C4-2B (cell line): ENCODE measurements at regions not wholly inside any gene's neighbourhood (a gene's known extent, or its start where the extent isn't known, plus 50 kb on each side); places are given as distances from the start of the nearest gene placed in this dataset.

ENCODE experiments used
- CTCF ChIP-seq: fragments of 450-650 bp; conservative IDR thresholded peaks from 2 replicates; pipeline ENCODE4 v1.5.1; 2017; ENCODE audit warnings: mild to moderate bottlenecking
- ZFX ChIP-seq: fragments of 450-650 bp; IDR thresholded peaks from 2 replicates; pipeline ENCODE4 v1.6.1; 2017

GRCh38 chr14:80291101-80291500 lies 79.8 kb upstream of the DIO2 start:
- TF ChIP-seq CTCF (no peak), ZFX (no peak)
